ENCODE measurements at regions not wholly inside any gene's neighbourhood (a gene's known extent, or its start where the extent isn't known, plus 50 kb on each side); places are given as distances from the start of the nearest gene placed in this dataset.

DNA sequence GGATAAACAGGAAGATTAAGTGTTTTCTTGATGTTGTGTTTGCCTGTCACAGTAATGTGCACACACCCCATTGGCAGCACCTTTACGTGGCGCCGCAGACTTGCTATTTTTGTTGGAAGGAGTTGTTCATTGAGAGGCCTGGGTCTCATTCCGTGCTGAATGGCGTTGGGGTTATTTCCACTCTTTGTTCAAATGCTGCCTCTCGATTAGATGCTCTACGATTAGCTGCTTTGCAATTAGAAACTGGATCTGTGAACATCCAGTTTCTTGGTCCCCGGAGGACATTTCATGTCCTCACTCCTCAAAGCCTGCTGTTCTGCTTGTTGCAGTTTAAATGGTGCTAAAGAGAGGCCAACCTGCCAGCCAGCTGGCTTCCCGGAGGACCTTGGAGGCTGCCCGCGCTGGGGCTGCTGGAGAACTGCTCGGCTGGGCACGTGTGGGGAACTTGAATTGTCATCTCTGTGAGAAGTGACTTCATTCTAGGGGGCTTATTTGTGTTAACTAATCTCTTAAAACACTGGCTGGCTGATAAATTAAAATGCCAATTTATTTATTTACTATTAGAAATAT, 117.4 kb upstream of the NABP1 start:
- no peak for DNase-seq (ENCODE audit: low read depth)

GRCh38 chr2:191565120-191565519, 112.8 kb upstream of the NABP1 start:
- DNase-seq (ENCODE audit: low read depth), result no peak

- no peak for DNase-seq (ENCODE audit: low read depth)
These were observed 112.2 kb upstream of the NABP1 start for GRCh38 chr2:191565647-191566198.

GRCh38 chr2:191566344-191566743, 111.6 kb upstream of the NABP1 start:
- peak; percentile 50 for DNase-seq (ENCODE audit: low read depth)

GRCh38 chr2:191567206-191567605, 110.7 kb upstream of the NABP1 start:
- DNase-seq (ENCODE audit: low read depth), result no peak

- DNase-seq (ENCODE audit: low read depth), result no peak
These were observed 108.9 kb upstream of the NABP1 start for GRCh38 chr2:191569025-191569424.

DNA sequence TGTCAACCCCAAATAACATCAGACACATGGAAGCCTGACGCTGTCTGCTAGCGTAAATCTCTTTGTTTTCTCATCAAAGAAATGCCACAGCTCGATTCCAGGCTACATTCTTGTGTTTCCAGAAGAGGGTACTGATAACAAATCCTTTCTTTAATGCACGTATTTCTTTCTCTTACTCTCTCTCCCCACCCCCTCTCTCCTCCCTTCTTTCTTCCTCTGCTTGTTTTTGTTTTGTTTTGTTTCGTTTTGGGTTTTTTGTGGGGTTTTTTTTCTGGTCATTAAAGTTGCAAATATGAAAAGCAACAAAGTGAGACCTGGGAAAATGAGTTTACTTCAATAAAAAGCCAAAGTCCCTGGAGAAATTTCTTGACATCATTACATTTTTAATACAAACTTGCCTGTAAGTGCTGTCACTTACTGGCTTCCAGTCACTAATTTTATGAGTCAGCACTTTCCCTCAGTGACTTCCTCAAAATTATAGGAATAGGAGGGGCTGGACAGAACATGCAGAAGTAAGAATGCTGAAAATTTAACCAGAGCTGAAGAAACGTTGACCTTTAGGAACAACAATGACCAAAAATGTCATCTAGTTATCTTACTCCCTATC, 106.7 kb upstream of the NABP1 start:
- DNase-seq (ENCODE audit: low read depth), result no peak

- DNase-seq (ENCODE audit: low read depth), result no peak
These were observed 105.6 kb upstream of the NABP1 start for GRCh38 chr2:191572319-191572718.

DNA sequence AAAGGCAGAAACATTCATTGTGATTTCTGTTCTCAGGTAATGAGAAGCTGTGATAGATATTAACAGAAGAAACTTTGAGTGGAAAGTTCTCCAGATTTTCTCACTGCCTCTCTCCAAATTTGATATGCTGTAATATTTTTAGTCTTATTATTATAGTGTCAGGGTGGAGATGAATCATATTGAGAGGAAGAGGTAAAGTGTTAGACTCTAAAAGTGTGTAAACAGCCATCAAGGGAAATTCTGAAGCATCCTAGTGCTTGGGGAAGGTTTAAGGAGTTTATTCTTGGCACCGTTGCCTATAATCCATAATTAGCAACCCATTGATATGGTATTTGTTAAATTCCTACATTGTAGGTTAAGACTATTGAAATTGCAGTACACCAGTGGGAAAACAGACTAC, 104.7 kb upstream of the NABP1 start:
- no peak for DNase-seq (ENCODE audit: low read depth)

DNA sequence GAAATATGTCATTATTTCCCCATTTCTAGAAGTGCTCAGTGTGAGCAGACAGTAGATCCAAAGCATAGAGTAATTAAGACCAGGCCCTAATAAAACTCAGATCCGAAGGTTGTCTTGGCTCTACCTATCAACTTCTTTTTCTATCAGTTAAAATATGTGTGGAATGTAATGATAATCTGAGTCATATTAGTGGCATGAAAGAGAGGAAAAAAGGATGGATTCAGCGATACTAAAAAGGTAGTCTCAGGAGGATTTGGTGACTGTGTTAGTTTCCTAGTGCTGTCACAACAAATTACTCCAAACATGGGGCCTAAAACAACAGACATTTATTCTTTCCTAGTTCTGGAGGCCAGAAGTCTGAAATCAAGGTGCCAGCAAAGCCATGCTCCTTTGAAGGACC, 103.7 kb upstream of the NABP1 start:
- DNase-seq (ENCODE audit: low read depth), result no peak

DNA sequence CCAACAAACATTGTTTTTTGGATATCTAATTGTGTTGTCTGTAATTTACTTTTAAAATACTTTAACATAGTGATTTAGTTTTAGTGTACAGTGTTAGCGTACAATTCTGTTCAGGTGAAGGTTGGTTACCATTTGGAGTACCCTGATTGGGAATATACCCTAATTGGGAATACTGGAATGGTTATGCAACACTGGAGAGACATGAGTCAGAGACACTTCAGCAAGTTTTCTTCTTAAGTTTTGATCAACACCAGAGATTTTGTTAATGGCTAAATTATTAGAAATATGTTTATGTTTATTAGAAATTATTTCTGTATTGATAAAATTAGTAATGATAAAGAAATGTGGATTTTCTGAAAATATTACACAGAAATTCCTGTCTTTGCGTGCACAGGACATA, 100.3 kb upstream of the NABP1 start:
- DNase-seq (ENCODE audit: low read depth), result no peak

DNA sequence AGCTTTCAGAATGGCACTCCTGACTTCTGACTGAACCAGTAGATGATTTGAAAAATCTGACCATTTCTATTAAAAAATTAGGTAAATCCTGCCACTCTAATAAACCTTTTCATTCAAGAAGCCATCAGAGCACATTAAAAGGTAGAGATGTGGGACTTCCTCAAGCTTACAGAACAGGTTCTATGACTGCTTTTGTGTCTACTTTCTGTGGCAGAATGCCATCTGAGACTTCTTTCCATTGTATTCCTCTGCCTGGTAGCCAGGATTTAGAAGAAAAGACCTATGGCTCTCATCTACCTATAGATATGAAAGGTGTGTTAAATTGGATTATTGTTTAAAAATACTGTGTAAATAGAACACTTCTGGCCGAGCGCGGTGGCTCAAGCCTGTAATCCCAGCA, 99.9 kb upstream of the NABP1 start:
- no peak for DNase-seq (ENCODE audit: low read depth)

DNA sequence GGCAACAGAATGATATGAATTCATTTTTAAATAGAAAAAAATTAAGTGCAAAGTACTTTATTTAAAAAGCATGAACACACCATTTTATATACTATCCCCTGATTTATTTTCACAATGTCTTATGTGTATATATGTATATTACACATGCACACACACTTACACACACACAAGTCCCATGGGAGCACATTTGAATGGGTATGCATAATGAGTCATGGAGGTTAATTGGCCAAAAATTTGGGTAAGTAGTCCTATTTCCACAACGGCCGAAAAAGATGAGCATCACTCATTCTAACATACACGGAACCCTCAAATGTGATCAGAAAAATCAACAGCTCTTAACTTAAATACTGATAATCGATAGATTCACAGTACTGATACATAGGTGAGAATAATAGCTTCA, 97.4 kb upstream of the NABP1 start:
- no peak for DNase-seq (ENCODE audit: low read depth)

DNA sequence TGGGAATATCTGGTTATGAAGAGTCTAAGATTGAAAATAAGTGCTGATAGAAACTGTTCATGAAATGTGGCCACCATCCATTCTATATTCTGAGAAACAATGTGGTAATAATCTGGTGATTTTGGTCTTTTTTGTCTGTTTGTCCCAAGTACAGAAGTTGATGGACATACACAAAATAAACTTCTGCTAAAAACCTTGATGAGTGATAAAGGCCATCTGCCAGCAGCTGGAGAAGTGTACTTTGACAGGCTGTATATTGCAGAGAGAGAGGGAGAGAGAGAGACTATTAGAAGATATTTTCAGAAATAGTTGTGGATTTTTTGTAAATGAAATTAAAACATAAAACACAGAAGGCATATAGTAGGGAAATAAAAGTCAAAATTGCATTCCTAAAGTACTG, 96.9 kb upstream of the NABP1 start:
- DNase-seq (ENCODE audit: low read depth), result no peak

GRCh38 chr2:191582355-191582754, 95.6 kb upstream of the NABP1 start:
- no peak for DNase-seq (ENCODE audit: low read depth)

- no peak for DNase-seq (ENCODE audit: low read depth)
These were observed 86.9 kb upstream of the NABP1 start for GRCh38 chr2:191591025-191591424.

DNA sequence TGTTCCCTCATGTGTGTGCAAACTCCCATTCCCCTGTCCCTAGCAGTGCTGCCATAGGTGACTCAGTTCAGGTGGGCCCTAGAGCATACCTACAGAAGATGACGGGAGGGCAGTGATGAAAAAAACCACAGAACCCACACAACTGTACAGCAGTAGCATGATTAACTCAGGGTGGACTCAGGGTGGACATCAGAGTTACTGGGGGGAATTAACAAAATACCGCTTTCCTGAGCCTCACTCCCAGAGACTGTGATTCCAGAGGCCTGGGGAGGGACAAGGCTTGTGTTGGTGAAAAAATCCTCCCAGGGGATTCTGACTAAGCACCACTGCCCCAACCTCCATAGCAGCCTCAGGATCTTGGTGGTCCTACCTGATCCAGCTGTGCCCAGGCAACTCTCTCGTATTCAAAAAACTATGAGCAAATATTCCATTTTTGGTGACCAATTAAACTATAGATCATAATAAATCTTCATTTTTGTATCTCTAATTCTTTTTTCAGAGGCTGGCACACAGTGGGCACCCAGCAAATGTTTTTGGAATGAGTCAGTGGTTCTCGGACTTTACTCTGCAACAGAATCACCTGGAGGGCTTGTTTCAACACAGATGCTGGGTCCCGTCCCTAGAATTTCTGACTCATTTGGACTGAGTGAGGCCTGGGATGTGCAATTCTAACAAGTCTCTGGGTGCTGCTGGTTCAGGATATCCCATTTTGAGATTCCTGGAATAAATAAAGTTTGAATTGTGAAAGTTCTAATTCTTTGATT, 84.1 kb upstream of the NABP1 start:
- no peak for DNase-seq (ENCODE audit: low read depth)

- DNase-seq (ENCODE audit: low read depth), result no peak
These were observed 80.7 kb upstream of the NABP1 start for GRCh38 chr2:191597186-191597751.

DNA sequence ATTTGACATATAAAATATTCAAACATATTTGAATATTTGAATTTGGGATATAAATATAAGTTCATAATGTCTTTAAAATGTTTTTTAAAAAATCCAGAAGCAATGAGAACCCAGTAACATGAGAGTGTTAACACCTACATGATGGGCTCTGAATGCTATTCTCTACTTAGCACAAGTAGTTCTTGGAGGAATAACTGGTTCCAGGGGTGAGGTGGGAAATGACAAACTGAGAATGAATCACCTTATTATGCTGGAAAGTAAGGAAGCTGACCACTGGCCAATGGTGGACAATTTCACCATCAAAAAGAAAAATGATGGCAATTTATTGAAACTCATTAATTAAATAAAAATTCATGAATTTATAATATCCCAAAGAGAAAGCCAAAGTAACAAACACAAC, 79.6 kb upstream of the NABP1 start:
- DNase-seq (ENCODE audit: low read depth), result no peak

- no peak for DNase-seq (ENCODE audit: low read depth)
These were observed 76.9 kb upstream of the NABP1 start for GRCh38 chr2:191601060-191601459.

GRCh38 chr2:191604154-191604553, 73.8 kb upstream of the NABP1 start:
- DNase-seq (ENCODE audit: low read depth), result no peak

GRCh38 chr2:191607096-191607495, 70.8 kb upstream of the NABP1 start:
- DNase-seq (ENCODE audit: low read depth), result no peak

- DNase-seq (ENCODE audit: low read depth), result no peak
These were observed 67.2 kb upstream of the NABP1 start for GRCh38 chr2:191610756-191611155.
